Cerebellar cortex (tissue), 1 donor: ENCODE measurements at regions not wholly inside any gene's neighbourhood (a gene's known extent, or its start where the extent isn't known, plus 50 kb on each side); places are given as distances from the start of the nearest gene placed in this dataset.

Experiments used
- DNase-seq: peaks from one replicate; pipeline ENCODE4 v3.0.0-alpha.2; 2015; ENCODE audit warnings: low spot score

DNA sequence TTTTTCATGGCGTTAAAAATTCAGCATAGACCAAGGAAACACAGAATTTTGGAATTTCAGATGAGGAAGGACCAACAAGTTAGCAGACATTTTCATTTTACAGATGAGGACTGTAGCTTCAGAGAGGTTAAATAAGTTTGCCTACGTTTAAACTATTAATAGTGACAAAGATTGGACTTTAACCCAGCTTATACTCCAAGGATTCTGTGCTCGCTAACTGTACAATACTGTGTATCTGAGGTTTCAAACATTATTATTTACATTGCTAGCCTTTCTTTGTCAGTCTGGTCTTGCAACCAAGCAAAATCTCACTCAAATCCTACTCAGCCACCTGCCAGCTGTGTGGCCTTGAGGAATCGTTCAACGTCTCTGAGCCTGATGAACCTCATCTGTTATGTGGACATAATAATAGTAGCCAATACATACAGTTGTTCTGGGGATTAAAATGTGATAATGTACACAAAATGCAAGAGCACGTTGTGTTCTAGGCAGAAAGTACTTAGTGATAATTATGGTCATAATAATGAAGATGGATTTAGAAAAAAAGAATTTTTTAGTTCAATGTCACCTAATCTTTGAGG, 462.4 kb upstream of the TRIB2 start:
- no peak for DNase-seq

DNA sequence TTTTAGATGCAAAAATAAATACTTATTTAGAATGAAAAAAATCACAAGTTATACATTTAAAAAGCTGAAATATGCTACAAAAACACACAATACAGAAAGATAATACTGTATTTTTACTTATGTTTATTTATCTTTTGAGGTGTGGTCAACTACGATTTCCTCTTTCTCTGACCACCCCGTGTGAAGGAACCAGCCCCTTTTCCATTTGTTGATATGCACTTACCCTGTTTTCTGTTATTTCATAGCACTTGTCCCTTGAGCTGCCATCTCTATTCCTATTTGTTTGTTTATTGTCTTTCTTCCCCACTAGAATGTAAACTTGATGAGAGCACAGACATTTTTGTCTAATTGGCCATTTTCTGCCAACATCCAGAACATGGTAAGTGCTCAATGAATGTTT, 460.5 kb upstream of the TRIB2 start:
- DNase-seq = no peak

DNA sequence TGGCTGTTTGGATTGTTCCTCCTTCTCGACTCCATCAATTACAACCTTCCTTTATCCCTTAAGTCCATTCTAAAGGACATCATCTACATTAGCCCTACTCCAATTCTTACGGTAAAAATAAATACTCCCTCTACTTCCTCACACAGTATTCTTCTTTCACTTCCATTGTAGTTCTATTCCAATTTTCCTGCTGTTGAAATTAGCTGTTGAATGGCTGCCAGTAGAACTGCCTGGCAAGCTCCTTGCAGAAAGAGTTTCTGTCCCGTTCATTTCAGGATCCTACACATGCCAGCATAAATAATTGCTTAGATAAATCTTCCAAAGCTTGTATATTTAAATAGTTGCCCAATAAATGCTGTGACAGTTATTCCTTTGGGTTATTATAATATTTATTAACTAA, 459.3 kb upstream of the TRIB2 start:
- DNase-seq = peak; percentile 12

DNA sequence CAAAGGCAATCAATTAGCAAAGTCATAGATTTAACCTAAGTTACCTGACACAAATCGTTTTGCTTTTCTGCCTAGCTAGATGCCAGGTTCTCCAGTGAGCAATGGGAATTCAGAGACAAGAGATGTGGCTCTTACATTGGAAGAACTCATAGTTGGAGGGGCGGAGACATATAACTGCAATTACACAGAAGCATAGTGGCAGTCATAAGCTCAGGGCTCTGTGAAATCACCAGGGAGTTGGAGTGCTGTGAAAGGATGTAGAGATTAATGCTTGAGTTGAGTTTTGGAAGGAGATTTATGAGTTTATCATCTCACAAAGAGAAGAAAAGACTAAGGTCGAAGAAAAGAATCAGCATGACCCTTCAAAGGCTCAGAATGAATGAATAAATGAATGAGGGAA, 457.2 kb upstream of the TRIB2 start:
- no peak for DNase-seq

DNA sequence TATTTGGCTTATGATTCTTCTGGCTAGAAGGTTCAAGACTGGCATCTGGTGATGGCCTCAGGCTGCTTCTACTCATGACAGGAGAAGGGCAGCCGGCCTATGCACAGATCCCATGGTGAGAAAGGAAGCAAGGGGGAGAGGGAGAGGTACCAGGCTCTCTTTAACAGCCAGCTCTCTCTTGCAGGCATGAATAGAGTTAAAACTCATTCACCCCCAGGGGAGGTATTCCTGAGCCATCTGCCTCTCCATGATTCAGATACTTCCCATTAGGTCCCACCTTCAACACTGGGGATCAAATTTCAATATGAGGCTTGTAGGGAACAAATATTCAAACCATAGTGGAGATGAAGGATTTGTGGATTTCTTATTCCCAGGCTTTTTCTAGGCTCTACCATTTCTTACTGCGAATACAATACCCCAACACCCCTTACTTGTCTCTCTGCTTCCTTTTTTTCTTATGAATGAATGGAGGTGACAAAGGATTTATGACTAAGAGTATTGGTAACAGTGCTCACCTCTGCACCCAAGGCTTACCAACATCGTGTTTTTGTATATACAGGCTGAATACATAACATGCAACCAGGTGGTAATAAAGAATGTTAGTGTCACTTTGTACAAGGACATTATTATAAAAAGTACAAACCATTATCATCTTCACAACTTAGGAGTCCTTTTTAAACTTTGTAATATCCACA, 454.6 kb upstream of the TRIB2 start:
- peak; percentile 8 for DNase-seq

DNA sequence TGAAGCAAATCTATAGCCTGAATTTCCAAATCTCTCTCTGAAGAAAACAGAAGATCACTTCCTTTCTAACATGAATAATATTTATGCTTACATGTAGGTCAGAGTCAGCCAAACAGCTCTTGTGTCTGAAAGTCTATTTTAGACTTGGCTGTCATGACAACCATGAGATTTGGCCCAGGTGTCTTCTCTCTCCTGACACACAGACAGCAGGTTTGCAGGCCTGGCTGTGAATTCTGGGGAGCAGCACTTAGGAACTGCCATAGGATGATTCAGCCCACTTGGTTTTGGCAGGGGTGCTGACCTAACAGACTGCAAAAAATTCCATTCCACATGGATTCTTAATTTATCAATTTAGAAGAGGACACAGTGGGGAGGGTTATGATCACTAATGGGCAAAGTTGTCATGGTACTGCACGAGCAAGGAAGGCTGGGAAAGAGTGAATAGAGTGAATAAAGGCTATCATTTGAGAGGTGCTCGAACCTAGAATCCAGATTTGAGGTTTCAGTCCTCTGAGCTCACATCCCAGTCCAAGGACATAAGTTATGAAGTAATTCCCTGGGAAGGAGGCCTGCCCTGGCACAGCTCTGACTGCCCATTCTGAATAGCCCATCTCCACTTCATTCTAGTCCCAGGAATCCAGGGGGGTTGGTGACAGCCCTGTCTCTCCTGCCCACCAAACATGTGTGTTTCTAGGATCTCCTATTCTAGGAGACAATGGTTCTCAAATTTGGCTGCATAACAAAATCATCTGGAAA, 453.9 kb upstream of the TRIB2 start:
- DNase-seq = peak; percentile 84

DNA sequence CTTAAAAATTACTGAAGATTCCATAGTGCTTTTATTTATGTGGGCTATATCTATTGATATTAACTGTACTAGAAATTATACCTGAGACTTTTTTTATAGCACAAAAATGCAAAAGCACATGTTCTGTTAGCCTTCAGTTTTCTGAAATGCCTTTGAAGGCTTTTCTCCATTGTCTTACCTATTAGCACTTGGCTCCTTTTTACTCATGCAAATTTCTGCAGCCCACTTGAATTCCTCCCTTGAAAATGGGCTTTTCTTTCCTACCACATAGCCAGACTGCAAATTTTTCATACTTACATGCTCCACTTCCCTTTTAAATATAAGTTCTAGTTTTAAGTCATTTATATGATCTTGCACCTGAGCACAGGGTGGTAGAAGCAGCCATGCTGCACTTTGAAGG, 453.0 kb upstream of the TRIB2 start:
- no peak for DNase-seq

DNA sequence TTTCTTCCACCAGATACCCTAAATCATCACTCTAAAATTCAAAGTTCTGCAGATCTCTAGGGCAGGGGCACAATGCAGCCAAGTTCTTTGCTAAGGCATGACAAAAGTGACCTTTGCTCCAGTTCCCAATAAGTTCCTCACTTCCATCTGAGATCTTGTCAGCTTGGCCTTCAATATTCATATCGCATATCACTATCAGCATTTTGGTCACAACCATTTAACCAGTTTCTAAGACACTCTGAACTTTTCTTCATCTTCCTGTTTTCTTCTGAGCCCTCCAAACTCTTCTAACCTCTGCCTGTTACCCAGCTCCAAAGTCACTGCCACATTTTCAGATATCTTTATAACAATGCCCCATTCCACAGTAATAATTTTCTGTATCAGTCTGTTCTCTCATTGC, 452.6 kb upstream of the TRIB2 start:
- DNase-seq = no peak

DNA sequence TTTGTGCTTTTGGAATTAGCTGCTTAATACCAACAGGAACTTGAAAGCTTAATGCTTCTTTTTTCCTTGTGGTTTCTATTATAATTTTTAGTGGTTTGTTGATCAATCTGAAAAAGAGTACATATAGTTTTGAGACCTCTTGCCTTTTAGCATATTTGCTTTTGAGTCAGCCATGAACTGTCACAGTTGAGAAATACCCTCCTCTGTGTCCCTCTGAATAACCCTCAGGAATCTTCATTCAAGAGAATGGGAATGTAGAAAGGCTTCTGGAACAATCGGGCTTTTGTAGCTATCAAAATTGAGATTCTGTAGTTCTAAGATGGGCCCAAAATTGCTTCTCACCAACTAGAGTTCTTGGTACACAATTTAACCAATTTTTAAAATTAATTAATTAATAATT, 451.1 kb upstream of the TRIB2 start:
- DNase-seq = no peak

DNA sequence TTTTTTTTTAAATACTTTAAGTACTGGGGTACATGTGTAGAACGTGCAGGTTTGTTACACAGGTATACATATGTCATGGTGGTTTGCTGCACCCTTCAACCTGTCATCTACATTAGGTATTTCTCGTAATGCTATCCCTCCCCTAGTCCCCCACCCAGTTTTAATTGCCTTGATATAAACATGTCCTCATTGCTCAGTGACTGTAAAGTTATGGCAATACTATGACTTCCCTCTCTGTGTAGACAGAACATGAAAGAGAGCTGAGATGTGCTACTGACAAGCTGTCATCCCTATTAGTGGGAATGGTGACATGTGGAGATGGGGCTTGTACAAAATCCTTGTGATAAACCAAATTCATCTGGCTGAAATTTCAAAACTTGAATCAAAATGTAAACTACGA, 449.7 kb upstream of the TRIB2 start:
- no peak for DNase-seq

DNA sequence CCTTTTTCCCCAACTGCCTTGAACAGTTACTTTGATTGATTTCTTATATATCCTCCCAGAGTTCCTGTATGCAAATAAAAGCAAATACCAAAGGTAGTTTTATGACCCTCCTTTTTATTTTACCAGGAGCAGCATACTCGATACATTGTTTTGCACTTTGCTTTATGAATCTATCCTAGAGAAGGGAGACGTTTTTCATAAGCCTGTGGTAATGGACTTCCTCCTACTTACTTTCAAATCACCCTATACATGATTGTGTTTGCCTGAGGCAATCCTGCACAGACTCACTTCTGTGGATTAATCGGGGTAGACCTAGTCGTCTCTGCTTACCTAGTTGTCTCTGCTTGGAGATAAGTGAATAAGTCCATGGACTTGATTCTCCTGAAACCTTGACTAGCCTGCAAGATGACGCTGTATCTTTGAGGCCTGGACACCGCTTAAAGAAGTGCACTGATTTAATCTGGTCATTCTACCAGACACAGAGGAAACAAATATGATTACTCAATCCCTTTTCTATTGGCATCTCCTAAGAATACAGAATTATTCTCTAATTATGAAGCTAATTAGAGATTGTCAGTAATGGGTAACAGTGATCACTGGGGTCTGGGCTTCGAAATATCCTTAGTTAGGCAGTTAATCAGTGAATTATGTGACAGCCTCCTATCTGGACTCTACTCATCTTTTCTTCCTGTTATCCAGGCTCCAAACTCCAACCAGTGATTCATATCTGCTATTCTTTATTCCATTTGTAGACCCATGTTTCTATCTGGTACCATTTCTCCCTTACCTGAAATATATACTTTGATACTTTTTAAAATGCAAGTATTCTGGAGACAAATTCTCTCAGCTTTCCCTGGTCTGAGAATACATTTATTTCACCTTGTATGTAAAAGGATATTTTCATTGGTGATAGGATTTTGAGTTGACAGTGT, 447.4 kb upstream of the TRIB2 start:
- DNase-seq = no peak

DNA sequence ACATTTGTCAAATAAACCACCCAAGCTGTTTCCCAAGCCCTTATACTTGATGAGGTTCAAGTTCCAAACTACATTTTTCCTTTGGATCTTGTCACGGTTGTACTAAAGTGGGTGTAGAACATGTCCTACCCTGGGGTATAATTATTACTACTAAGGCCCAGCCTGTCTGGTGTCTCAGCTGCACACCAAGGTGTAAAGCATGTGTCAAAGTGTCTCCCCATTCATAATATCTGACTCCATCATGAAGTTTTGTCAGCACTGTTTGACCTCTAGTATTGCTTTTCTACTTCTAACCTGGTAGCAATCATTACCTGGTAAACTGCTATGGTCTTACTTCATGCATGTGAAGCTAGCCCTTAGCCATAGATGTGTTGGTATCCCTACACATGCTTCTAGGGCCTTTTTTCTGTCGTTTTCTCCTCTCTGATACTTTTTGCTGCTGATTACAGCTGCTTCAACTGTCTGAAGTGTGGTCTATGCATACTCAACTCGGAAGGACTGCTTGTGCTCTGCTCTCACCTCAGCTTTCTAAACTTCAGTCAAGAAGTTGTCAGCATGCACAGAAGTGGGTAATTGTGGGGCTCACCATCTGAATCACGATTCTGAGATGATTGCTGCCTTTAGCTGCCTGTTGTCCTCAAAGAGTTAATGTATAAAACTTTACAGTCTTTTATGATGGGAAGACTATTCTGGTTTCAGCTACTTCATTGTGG, 445.7 kb upstream of the TRIB2 start:
- no peak for DNase-seq

DNA sequence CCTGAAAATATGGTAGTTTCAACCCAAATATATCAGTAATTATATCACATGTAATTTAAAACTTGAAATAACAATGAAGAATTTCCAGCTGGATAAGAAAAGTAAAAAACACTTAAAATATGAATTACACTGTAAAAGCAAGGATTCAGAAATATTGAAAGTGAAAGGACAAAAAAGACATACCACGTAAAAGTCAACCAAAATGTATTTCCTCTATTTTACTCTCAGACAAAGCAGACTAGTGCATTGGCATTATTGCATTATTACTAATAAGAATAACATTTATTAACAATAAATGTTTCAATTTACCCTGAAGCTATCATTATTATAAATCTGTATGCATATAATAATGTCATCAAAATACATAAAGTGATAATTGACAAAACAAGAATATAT, 445.1 kb upstream of the TRIB2 start:
- DNase-seq = no peak

DNA sequence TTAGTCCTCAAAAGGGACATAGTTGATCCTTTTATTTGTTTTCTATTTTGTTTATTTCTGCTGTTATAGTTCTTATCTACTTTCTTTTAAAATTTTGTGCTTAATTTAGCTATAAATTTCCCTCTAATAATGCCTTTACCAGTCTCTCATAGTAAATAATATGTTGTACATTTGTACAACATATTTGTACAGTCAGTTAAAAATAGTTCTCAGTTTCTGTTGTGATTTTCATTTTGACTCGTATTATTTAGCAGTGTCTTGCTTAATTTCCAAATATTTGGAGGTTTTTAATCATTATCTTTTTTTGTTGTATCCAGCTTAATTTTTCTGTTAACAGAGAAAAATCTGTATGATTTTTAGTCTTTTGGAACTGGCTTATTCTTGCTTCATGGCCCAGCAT, 443.6 kb upstream of the TRIB2 start:
- no peak for DNase-seq

DNA sequence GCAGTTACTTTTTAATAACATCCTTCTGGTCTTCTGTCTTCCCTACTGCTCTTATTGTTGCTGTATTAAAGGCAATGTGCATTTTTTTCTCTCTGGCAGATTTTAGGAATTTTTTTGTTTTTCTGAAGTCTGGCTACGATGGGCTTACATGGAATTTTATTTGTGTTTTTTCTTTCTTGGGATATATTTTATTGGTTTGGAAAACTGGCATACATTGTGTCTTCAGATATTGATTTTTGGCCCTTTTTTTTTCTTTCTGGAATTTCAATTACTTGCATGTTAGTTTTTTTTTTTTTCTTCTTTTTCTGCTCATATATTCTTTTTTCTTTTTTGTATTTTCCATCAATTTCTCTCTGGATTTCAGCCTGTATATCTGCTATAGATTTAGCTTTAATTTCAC, 442.1 kb upstream of the TRIB2 start:
- DNase-seq = no peak

DNA sequence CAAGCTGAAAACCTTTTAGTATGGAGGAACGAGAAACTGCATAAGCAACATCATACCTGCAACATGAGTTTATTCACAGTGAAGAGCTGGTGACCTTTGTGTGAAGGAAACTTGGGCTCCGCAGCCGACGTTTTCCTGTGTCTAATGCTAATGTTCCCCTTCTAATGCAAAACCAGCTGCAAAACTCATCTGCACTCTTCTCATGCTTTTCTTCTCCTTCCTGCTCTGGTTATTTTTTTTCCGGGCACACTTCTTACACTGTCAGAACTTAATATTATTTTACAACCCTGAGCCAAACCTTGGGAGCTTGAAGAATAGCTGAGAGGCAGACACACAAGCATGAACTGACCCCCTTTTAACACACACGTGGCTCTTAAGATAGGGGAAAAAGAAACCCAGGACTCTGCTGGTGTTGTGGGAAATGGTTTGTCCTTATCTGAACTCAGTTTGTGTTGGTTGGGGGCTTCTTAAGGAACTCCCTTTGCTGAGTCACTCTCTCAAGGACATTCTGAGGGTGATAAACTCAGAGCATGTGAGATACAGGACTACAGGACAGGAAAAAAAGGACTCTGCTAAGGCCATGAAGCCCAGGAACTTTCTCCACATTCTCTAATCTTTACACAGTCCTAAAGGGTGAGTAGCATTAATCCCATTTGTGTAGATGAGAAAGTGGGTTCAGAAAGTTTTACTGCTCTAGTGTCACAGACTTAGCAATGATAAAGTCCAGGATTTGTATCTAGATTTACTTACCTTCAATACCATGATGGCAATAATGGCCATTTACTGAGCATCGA, 439.3 kb upstream of the TRIB2 start:
- no peak for DNase-seq

DNA sequence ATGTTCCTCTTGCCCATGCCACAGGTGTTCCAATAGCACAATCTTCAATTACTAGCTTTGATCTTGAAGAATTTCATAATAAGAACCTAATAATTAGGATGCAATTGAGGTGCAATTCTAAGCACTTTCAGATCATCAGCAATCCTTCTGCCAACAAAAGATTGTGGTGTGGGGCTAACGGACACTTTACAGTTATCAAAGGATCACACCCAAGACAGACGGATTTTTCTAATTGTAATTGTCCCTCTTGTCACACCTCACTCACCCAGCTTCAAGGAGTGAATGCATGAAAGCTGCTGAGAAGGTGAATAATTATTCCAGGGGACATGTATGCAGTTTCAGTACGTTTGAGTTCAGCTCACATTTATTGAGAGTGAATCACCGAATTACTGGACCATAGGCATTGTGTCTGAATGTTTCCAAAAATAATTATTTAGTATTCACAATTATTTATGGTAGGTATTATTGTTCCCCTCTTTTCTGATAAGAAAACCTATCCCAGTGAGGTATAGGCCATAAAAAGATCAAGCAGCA, 438.5 kb upstream of the TRIB2 start:
- DNase-seq = no peak

DNA sequence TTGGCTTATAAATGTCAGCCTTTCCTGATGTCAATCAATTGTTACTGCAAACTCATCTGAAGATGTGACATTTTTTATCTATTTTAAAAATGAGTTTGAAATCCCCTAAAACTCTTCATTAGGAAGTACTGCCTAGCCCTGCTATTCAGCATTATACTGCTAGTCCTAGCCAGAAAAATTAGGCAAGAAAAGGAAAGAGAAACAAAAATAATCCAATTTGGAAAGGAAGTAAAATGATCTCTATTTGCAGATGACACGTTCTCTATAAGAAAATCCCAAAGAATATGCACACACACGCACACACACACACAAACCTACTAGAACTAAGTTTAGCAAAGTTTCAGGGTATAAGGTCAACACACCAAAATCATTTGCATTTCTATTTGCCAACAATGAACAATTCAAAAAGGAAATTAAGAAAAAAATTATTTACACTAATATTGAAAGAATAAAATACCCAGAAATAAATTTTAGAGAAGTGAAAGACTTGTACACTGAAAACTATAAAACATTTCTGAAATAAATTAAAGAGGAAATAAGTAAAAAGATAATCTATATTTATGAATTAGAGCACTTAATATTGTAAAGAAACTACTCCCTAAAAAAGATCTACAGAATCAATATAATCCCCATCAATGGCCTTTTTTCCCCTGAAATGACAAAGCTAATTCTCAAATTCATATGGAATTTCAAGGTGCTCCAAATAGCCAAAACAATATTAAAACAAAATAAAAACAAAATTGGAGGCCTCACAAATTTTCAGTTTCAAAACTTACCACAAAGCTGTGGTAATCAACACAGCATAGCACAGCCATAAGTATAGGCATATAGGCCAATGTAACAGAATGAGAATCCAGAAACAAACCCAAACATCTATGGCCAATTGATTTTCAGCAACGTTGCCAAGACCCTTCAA, 433.7 kb upstream of the TRIB2 start:
- DNase-seq = no peak

DNA sequence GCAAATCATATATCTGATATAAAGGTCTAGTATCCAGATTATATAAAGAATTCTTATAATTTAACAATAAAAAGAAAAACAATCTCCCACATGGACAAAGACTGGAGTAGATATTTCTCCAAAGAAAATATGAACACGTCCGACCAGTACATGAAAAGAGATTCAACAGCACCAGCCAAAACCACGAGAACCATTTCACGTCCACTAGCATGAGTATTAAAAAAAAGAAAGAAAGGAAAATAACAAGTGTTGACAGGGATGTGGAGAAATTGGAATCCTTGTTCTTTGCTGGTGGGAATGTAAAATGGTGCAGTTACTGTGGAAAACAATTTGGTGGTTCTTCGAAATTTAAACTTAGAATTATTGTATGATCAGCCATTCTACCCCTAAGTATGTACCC, 432.7 kb upstream of the TRIB2 start:
- no peak for DNase-seq

DNA sequence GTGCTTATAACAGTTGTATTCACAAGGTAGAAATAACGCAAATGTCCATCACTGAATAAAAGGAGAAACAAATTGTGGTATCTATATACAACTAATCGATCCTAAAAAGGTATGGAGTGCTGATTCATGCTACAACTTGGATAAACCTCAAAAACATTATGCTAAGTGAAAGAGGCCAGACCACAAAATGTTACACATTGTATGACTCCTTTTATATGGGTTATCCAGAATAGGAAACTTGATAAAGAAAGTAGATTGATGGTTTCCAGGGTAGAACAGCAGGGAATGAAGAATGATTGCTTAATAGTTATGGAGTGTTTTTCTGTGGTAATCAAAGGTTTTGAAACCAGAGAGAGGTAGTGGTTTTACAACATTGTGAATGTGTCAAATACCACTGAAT, 432.2 kb upstream of the TRIB2 start:
- DNase-seq = no peak
